ENCODE measurements at regions not wholly inside any gene's neighbourhood (a gene's known extent, or its start where the extent isn't known, plus 50 kb on each side); places are given as distances from the start of the nearest gene placed in this dataset.

GRCh38 chr5:163373436-163374084 is 63.8 kb upstream of the CCNG1 start:
- Histone ChIP-seq H3K9me2 (ENCODE audit: insufficient read depth, low read length) (no peaks in the 10 kb centered on the region), H3K4me3 (ENCODE audit: low read length) (no peak overlapping the region), H3K27ac (ENCODE audit: low read length) (no peak overlapping the region), H2AFZ (ENCODE audit: low read depth, low read length) (no peak overlapping the region), H3K9me3 (ENCODE audit: low read length) (no peaks in the 10 kb centered on the region), H3K4me2 (ENCODE audit: low read length) (no peak overlapping the region), H3K27me3 (ENCODE audit: insufficient read depth, low read depth, low read length) (no peaks in the 10 kb centered on the region), H3F3A (ENCODE audit: insufficient read depth, low read length, poor library complexity, severe bottlenecking) (no peaks in the 10 kb centered on the region), H3K36me3 (ENCODE audit: insufficient read depth, low read length) (no peaks in the 10 kb centered on the region), H4K20me1 (ENCODE audit: insufficient read depth) (no peaks in the 10 kb centered on the region), H3K79me2 (replicated peaks; ENCODE audit: insufficient read depth, low read length) (no peaks in the 10 kb centered on the region), H3K9ac (ENCODE audit: low read length) (no peak overlapping the region)
- TF ChIP-seq TAF1 (IDR thresholded peaks at IDR 0.05; ENCODE audit: low read depth) (no peak), REST (IDR thresholded peaks at IDR 0.05; ENCODE audit: borderline replicate concordance) (no peak)

- Histone ChIP-seq H3K9me3 (ENCODE audit: low read length) (no peaks in the 10 kb centered on the region), H3K27me3 (ENCODE audit: insufficient read depth, low read depth, low read length) (no peaks in the 10 kb centered on the region), H2AFZ (ENCODE audit: low read depth, low read length) (no peak overlapping the region), H3K4me2 (ENCODE audit: low read length) (no peak overlapping the region), H3K4me3 (ENCODE audit: low read length) (no peak overlapping the region), H3K9ac (ENCODE audit: low read length) (no peak overlapping the region), H3K36me3 (ENCODE audit: insufficient read depth, low read length) (no peaks in the 10 kb centered on the region), H4K20me1 (ENCODE audit: insufficient read depth) (no peaks in the 10 kb centered on the region), H3K79me2 (replicated peaks; ENCODE audit: insufficient read depth, low read length) (no peaks in the 10 kb centered on the region), H3K27ac (ENCODE audit: low read length) (no peak overlapping the region), H3K9me2 (ENCODE audit: insufficient read depth, low read length) (no peaks in the 10 kb centered on the region), H3F3A (ENCODE audit: insufficient read depth, low read length, poor library complexity, severe bottlenecking) (no peaks in the 10 kb centered on the region)
- no peak for TF ChIP-seq SMC3 (conservative IDR thresholded peaks at IDR 0.05; ENCODE audit: poor library complexity)
- TF ChIP-seq EP300 (conservative IDR thresholded peaks at IDR 0.05; ENCODE audit: poor library complexity, severe bottlenecking) = no peak
- no peak for TF ChIP-seq REST (IDR thresholded peaks at IDR 0.05; ENCODE audit: borderline replicate concordance)
- TF ChIP-seq MXI1 (conservative IDR thresholded peaks at IDR 0.05; ENCODE audit: poor library complexity, severe bottlenecking) = no peak
- TF ChIP-seq POLR2AphosphoS5 (IDR thresholded peaks at IDR 0.05) = no peak
- TF ChIP-seq EZH2 (IDR thresholded peaks at IDR 0.05; ENCODE audit: borderline replicate concordance, insufficient read depth, low read length, poor library complexity, severe bottlenecking) = no peak
- TF ChIP-seq RAD21 (conservative IDR thresholded peaks at IDR 0.05) = no peak
- no peak for TF ChIP-seq CTCF (IDR thresholded peaks at IDR 0.05; ENCODE audit: poor library complexity, severe bottlenecking)
- TF ChIP-seq TAF1 (IDR thresholded peaks at IDR 0.05; ENCODE audit: low read depth) = no peak
Observed at GRCh38 chr5:163377982-163378381, 59.4 kb upstream of the CCNG1 start.

Data from neural cell (in vitro differentiated cells).